NCI-H82 treated with DMSO at 0.1 percent for 48 hours (cell line): ENCODE measurements at regions not wholly inside any gene's neighbourhood (a gene's known extent, or its start where the extent isn't known, plus 50 kb on each side); places are given as distances from the start of the nearest gene placed in this dataset.

Source experiments
- DNase-seq: peaks from one replicate; lab custom pipeline; 2025; ENCODE audit not compliant: unreplicated experiment; lab: John Stamatoyannopoulos, UW

GRCh38 chr12:115243933-115244628 is 560.1 kb upstream of the TBX3 start:
- no peak for DNase-seq

GRCh38 chr12:115240251-115240650 is 556.3 kb upstream of the TBX3 start:
- no peak for DNase-seq

DNA sequence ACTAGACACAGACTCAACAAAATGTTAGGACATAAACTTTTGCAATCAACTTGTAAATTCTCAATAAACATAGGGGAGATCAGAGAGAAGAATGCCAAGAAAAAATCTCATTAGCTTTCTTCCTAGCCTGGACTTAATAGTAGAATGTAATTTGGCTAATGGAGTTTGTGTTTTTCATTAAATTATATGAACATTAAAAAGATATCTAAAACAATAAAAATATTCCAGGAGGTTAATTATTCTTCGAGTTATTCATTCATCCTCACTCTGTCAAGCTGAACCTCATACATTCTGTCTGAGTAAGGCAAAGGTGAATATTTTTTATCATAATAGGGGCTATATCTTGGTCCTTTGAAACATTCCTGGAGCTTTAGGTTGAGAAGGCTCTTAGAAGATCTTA is 551.9 kb upstream of the TBX3 start:
- no peak for DNase-seq

- DNase-seq: no peak
Measured at GRCh38 chr12:115233891-115234543, 550.0 kb upstream of the TBX3 start.

- no peak for DNase-seq
Measured at GRCh38 chr12:115232455-115233156, 548.6 kb upstream of the TBX3 start.

DNA sequence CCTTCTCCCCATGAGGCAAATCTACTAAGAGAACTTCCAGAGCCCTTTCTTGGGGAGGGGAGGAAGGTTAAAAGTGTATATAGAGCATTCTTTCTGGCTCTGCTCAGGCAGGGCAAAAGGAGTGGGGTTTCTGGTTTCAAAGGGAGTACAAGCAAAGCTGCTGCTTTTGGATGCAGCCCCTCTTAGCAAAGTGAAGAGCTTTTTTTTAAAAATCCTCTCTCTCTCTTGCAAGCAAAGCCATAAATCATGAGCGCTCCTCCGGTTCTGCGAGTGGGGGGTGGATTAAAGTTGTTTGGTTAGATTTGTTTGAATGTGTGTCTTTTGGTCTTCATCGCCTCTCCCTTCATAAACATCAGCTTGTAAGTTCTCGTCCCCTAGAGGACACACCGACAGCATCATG is 546.6 kb upstream of the TBX3 start:
- no peak for DNase-seq

- DNase-seq: no peak
Measured at GRCh38 chr12:115229517-115229916, 545.5 kb upstream of the TBX3 start.

DNA sequence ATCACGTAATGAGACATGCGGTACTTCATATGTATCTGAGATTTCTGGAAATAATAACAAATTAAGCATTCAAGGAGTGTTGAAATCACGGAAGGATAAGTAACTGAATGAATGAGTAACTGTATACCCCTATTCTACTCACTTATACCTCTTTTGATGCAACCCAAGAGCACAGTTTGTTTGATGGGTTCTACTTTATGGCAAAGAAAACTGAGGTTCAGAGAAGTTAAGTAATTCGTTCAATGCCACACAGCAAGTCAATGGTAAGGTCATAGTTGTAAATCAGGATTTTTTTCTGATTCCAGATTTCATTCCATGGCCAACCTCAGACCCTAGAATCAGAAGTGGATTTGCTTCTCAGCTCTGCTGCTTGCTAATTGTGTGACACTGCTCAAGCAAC is 544.5 kb upstream of the TBX3 start:
- no peak for DNase-seq

DNA sequence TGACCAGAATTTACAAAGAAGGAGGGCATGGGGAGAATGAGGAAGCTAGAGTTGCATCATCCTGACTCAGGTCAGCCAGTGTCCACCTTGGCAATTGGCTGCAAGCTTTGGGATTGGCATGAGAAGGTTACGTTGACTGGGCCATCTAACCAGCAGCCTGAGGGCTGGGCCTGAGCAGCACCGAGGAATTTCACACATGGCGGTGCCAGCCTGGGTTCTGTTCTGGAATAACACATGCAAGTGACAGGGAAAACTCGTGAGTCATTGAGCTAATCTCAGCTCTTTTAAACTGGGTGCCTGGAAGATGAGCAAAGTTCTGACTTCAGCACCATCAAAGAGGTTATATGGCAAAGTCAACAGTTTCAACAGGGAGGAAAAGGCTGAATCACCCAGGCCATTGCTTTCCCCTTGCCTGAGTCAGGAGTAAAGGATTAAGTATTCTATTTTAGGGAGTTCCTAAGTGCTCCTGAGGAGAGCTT is 543.2 kb upstream of the TBX3 start:
- DNase-seq: no peak

DNA sequence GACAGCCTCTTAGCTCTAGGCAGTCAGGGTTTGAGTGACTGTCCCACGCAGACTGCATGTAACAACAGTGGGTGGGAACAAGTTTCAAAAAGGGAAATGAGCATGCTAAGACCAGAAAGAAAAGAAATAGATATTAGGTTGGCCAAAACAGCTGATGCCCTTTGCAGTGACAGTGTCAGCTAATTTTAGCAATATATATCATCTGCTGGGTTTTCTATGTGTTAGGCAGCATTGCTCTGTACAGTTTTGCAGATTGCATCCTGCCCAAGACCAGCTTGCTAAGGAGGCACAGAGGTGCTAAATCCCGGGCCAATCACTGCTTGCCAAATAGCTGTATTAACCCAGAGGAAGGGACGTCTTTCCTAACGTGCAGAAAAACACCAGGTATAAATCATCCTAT is 541.9 kb upstream of the TBX3 start:
- DNase-seq: no peak

DNA sequence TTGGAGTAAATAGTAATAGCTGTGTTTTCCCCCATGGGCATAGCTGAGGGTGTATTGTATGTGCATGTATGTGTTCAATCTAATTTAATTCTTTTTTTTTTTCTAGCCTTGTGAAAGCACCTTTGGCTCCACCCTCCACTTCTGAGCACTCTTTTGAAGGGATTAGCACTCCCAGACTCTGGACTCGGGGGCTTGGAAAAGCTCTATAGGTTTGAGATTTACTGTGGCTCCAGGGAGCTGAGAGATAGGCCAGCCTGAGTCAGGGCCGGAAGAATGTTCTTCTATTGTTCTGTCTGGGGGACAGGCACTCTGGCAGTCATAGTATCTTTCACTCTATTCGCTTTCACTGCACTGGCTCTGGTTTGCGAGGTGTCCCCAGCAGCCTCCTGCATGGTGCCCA is 540.0 kb upstream of the TBX3 start:
- DNase-seq: peak; percentile 30

- DNase-seq: no peak
Measured at GRCh38 chr12:115223322-115223721, 539.3 kb upstream of the TBX3 start.

- DNase-seq: no peak
Measured at GRCh38 chr12:115222220-115222619, 538.2 kb upstream of the TBX3 start.

DNA sequence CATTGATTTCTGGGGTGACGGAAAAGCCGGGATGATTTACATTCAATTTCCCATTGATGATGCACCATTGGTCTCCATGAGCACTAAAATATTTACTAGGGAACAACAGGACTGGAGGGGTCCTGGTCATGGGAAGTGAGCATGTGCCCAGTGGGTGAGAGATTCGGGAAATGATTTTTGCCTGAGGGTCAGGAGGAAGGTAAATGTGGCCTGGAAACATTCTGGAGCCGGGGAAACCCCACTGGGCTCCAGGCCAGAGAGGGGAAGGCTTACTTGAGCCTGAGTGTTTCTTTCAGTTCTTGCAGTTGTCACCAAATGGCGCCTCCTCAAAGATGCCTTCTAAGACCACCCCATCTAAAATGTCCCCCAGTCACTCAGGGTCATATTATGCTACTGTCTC is 532.3 kb upstream of the TBX3 start:
- DNase-seq: no peak

DNA sequence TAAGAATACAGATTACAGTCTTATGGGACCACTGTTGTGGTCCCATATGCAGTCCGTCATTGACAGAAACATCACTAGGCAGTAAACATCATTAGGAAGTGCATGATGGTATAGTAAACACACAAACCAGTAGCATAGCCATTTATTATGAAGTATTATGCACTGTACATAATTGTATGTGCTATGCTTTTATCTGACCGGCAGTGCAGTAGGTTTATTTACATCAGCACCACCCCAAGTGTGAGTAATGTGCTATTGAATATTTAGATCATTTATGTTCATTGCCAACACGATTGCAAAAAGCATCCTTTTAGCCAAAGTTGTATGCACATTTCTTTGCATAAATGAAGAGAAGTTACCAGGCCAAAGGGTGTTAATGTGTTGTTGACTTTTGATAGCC is 531.6 kb upstream of the TBX3 start:
- DNase-seq: no peak

DNA sequence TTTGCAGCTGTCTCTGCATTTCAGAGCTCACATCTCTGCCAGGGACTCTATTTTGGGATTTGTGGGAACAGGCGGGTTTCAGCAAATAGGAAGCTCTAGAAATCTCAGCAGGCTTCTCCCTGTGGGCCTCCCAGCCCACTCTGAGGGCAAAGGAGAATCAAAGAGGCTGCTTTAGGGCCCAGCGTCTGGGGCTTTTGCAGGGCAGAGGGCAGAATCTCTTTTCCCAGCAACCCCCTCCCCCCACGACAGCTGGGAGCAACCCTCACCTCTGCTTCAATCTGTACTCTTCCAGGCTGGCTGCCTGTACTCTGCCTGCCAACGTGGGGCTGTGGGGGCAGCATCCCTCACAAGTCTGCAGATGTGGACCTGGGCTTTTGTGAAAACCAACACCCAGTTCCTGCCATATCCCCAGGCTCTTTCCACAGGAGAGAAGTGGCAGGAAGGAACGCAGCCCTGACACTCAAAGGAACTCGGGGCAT is 529.6 kb upstream of the TBX3 start:
- DNase-seq: peak; percentile 34

GRCh38 chr12:115213118-115213517 is 529.1 kb upstream of the TBX3 start:
- no peak for DNase-seq

GRCh38 chr12:115212356-115212755 is 528.4 kb upstream of the TBX3 start:
- DNase-seq: no peak

DNA sequence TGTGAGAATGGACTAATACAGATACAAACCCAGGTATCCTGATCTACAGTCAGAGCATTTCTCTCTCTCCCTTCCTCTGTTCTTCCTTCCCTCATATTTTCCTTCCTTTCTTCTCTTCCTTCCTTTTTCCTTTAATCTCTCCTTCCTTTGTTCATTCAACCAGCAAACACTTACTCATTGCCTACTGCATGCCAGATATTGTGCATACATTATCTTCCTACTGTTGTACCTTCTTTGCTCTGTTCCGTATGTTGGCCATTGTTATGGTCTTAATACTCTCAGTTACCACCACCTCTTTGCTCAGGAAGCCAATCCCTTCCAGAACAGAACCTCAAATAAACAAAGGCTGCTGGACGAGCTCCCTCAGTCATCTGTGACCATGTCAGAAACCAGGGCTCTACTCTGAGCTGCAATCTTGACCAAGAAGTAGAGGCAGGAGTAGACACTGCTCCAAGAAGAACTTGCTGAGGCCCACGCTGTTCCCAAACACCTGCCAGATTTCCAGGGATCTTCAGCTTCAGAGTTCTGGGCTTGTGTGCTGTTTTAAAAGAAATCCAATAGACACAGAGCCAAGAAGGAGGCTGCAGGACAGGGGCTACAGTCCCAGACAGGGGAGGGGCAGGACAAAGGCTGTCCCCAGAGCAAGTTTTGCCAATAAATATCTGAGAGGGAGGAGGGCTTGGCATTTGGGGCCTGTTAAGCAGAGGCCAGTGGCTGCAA is 526.7 kb upstream of the TBX3 start:
- DNase-seq: no peak

- DNase-seq: no peak
Measured at GRCh38 chr12:115209230-115209629, 525.3 kb upstream of the TBX3 start.

DNA sequence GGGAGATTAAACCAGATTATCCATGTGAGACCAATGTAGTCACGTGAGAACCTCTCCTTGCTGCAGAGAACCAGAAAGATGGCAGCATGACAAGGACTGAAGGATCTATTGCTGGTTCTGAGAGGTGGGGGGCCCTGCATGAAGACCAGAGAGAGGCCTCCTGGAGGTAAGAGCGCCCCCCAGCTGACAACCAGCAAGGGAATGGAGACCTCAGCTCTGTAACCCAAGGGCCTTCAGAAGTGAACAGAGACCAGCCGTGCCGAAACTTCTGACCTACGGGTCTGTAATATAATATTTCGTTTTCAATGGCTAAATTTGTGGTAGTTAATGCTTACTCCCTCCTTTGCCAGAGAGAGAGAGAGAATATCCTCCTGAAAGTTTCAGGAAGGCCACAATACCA is 524.1 kb upstream of the TBX3 start:
- DNase-seq: no peak
